PC-3 (cell line): ENCODE measurements at regions not wholly inside any gene's neighbourhood (a gene's known extent, or its start where the extent isn't known, plus 50 kb on each side); places are given as distances from the start of the nearest gene placed in this dataset.

Experiments used
- CTCF ChIP-seq: fragments of 300-600 bp; sonication (generic); conservative IDR thresholded peaks from 2 replicates; pipeline ENCODE4 v1.5.1; 2017; ENCODE audit warnings: antibody characterized with exemption, low read depth, mild to moderate bottlenecking, low read length
- EZH2phosphoT487 ChIP-seq: fragments of 300-600 bp; sonication (generic); IDR thresholded peaks from 2 replicates; pipeline ENCODE4 v1.6.1; 2018; ENCODE audit warnings: mild to moderate bottlenecking, antibody characterized with exemption, low read length, borderline replicate concordance

GRCh38 chr4:28600958-28601357, 1740.3 kb downstream of the STIM2 start:
- TF ChIP-seq CTCF (no peak), EZH2phosphoT487 (no peak)
